Loucy (cell line): ENCODE measurements at regions not wholly inside any gene's neighbourhood (a gene's known extent, or its start where the extent isn't known, plus 50 kb on each side); places are given as distances from the start of the nearest gene placed in this dataset.

ENCODE experiments used
- H2AFZ ChIP-seq: fragments of 200-600 bp; sonication (generic); 2 replicates; pipeline ENCODE4 v1.6.0; 2016; ENCODE audit warnings: antibody characterized with exemption, mild to moderate bottlenecking, low read length, moderate library complexity
- H3F3A ChIP-seq: fragments of 200-600 bp; 2 replicates; pipeline ENCODE4 v1.6.0; 2016; ENCODE audit warnings: antibody characterized with exemption, low read depth, mild to moderate bottlenecking
- H3K27me3 ChIP-seq: fragments of 200-600 bp; sonication (generic); 2 replicates; pipeline ENCODE4 v1.6.1; 2014; ENCODE audit warnings: low read length, mild to moderate bottlenecking; ENCODE audit not compliant: insufficient read depth, poor library complexity, severe bottlenecking
- H3K36me3 ChIP-seq: fragments of 200-600 bp; sonication (generic); 2 replicates; pipeline ENCODE4 v1.6.1; 2016; ENCODE audit warnings: low read length; ENCODE audit not compliant: insufficient read depth
- H3K4me1 ChIP-seq: fragments of 200-600 bp; sonication (generic); 2 replicates; pipeline ENCODE4 v1.5.1; 2014; ENCODE audit warnings: low read length, mild to moderate bottlenecking; ENCODE audit not compliant: insufficient read depth, poor library complexity, severe bottlenecking
- H3K4me2 ChIP-seq: fragments of 200-600 bp; sonication (generic); 2 replicates; pipeline ENCODE4 v1.6.0; 2014; ENCODE audit warnings: antibody characterized with exemption, low read length, low read depth, mild to moderate bottlenecking; ENCODE audit not compliant: poor library complexity, severe bottlenecking
- H3K4me3 ChIP-seq: fragments of 200-600 bp; sonication (generic); 2 replicates; pipeline ENCODE4 v1.5.1; 2014; ENCODE audit warnings: low read length, mild to moderate bottlenecking, mixed read lengths; ENCODE audit not compliant: poor library complexity, severe bottlenecking
- H3K79me2 ChIP-seq: fragments of 200-600 bp; sonication (generic); 2 replicates; pipeline ENCODE4 v1.6.1; 2014; ENCODE audit warnings: low read length; ENCODE audit not compliant: insufficient read depth
- H3K9ac ChIP-seq: fragments of 200-600 bp; sonication (generic); 2 replicates; pipeline ENCODE4 v1.6.0; 2014; ENCODE audit warnings: mild to moderate bottlenecking, low read depth, low read length, moderate library complexity; ENCODE audit not compliant: poor library complexity, severe bottlenecking
- H3K9me2 ChIP-seq: fragments of 200-600 bp; sonication (generic); replicated peaks from 2 replicates; pipeline ENCODE4 v1.6.1; 2016; ENCODE audit warnings: low read depth, low read length, mixed read lengths
- H3K9me3 ChIP-seq: fragments of 200-600 bp; sonication (generic); 2 replicates; pipeline ENCODE4 v1.6.1; 2014; ENCODE audit warnings: mild to moderate bottlenecking, antibody characterized with exemption, low read length, low read depth; ENCODE audit not compliant: insufficient read depth
- H4K20me1 ChIP-seq: fragments of 200-600 bp; sonication (generic); 2 replicates; pipeline ENCODE4 v1.6.0; 2014; ENCODE audit warnings: antibody characterized with exemption, low read length, mild to moderate bottlenecking; ENCODE audit not compliant: insufficient read depth, poor library complexity, severe bottlenecking
- CTCF ChIP-seq: fragments of 200-600 bp; sonication (generic); conservative IDR thresholded peaks from 2 replicates; pipeline ENCODE4 v1.5.1; 2014; ENCODE audit warnings: mild to moderate bottlenecking, antibody characterized with exemption, low read length
- EZH2phosphoT487 ChIP-seq: fragments of 200-600 bp; IDR thresholded peaks from 2 replicates; pipeline ENCODE4 v1.6.1; 2018; ENCODE audit warnings: antibody characterized with exemption, mild to moderate bottlenecking, moderate library complexity, borderline replicate concordance

GRCh38 chr18:40583671-40584070 is 1371.4 kb upstream of the PIK3C3 start:
- Histone ChIP-seq H3K4me2 (no peak overlapping the region), H3F3A (no peaks in the 10 kb centered on the region), H2AFZ (no peak overlapping the region)

GRCh38 chr18:40582105-40582504 is 1372.9 kb upstream of the PIK3C3 start:
- no peaks in the 10 kb centered on the region for H3K27me3 ChIP-seq
- H3K9ac ChIP-seq = no peak overlapping the region
- no peaks in the 10 kb centered on the region for H3K79me2 ChIP-seq
- no peaks in the 10 kb centered on the region for H4K20me1 ChIP-seq
- H3K9me2 ChIP-seq = no peaks in the 10 kb centered on the region; the same call in 1 of the 2 replicates
- H3K4me2 ChIP-seq = no peak overlapping the region
- H3K4me1 ChIP-seq = no peaks in the 10 kb centered on the region
- no peak overlapping the region for H3K4me3 ChIP-seq
- no peak overlapping the region for H2AFZ ChIP-seq
- H3K36me3 ChIP-seq = no peaks in the 10 kb centered on the region
- no peaks in the 10 kb centered on the region for H3F3A ChIP-seq
- TF ChIP-seq CTCF = no peak
- no peak for TF ChIP-seq EZH2phosphoT487
- H3K9me3 ChIP-seq = no peaks in the 10 kb centered on the region

More at GRCh38 chr18:40583671-40584070, 1371.4 kb upstream of the PIK3C3 start:
- no peak overlapping the region for H3K4me3 ChIP-seq
- H3K79me2 ChIP-seq = no peaks in the 10 kb centered on the region
- no peaks in the 10 kb centered on the region for H3K9me2 ChIP-seq
- no peaks in the 10 kb centered on the region for H3K4me1 ChIP-seq
- H4K20me1 ChIP-seq = no peaks in the 10 kb centered on the region
- no peaks in the 10 kb centered on the region for H3K27me3 ChIP-seq
- TF ChIP-seq CTCF (no peak), EZH2phosphoT487 (no peak)
- no peak overlapping the region for H3K9ac ChIP-seq
- no peaks in the 10 kb centered on the region for H3K9me3 ChIP-seq
- H3K36me3 ChIP-seq = no peaks in the 10 kb centered on the region

GRCh38 chr18:40577981-40578365 is 1377.1 kb upstream of the PIK3C3 start:
- H3K36me3 ChIP-seq = no peaks in the 10 kb centered on the region
- TF ChIP-seq EZH2phosphoT487 (no peak), CTCF (no peak)
- H3K4me2 ChIP-seq = no peak overlapping the region
- no peak overlapping the region for H3K9ac ChIP-seq
- H3K9me2 ChIP-seq = no peaks in the 10 kb centered on the region; the same call in 1 of the 2 replicates
- H2AFZ ChIP-seq = no peak overlapping the region
- no peaks in the 10 kb centered on the region for H3F3A ChIP-seq
- no peaks in the 10 kb centered on the region for H3K9me3 ChIP-seq
- H3K4me3 ChIP-seq = no peak overlapping the region
- H4K20me1 ChIP-seq = no peaks in the 10 kb centered on the region
- no peaks in the 10 kb centered on the region for H3K4me1 ChIP-seq
- H3K27me3 ChIP-seq = no peaks in the 10 kb centered on the region
- H3K79me2 ChIP-seq = no peaks in the 10 kb centered on the region
